B cell (primary cell): ENCODE measurements at regions not wholly inside any gene's neighbourhood (a gene's known extent, or its start where the extent isn't known, plus 50 kb on each side); places are given as distances from the start of the nearest gene placed in this dataset.

ENCODE experiments used
- ATAC-seq: fragments of 200-7000 bp; cut with Tn5 transposase; one replicate; pipeline ENCODE4 v1.10.0; 2021; ENCODE audit warnings: low read depth, mild to moderate bottlenecking, moderate number of reproducible peaks, moderate library complexity
- CTCF ChIA-PET: fragments of 350-600 bp; sonication (Branson Sonifier 250); formaldehyde crosslinking; loops from one replicate; lab custom pipeline; 2021; ENCODE audit warnings: antibody characterized with exemption, inconsistent platforms; lab: Charles Lee
- POLR2A ChIA-PET: fragments of 350-600 bp; sonication (Branson Sonifier 250); formaldehyde crosslinking; loops from one replicate; lab custom pipeline; 2021; ENCODE audit warnings: antibody characterized with exemption; lab: Charles Lee
- DNase-seq: peaks from one replicate; pipeline ENCODE4 v3.0.0; 2013
- H2AFZ ChIP-seq: 2 replicates; pipeline ENCODE4 v1.6.1; 2012; ENCODE audit warnings: mild to moderate bottlenecking, low read depth, low read length; ENCODE audit not compliant: insufficient read depth, poor library complexity, severe bottlenecking
- H3K27ac ChIP-seq, 2 donors: 1 replicate in 1 of 2; 2 replicates in 1 of 2; pipeline ENCODE4 v1.5.1; 2012 to 2013; ENCODE audit warnings: low read length in 2 of 2, mild to moderate bottlenecking in 2 of 2, moderate library complexity in 1 of 2
- H3K27me3 ChIP-seq, 4 experiments: fragments of 200-600 bp in 1 of 4; sonication (generic) in 1 of 4; replicated peaks in 1 of 4; 1 replicate in 2 of 4; 2 replicates in 2 of 4; pipeline versions ENCODE4 v1.6.1 to v1.7.0; 2013 to 2016; ENCODE audit warnings: low read length in 3 of 4, mild to moderate bottlenecking in 2 of 4, mixed read lengths in 1 of 4, moderate library complexity in 1 of 4; ENCODE audit not compliant: insufficient read depth in 4 of 4, control insufficient read depth in 3 of 4; ENCODE audit errors: control extremely low read depth in 1 of 4
- H3K36me3 ChIP-seq, 2 experiments: replicated peaks in 1 of 2; 1 replicate in 1 of 2; 2 replicates in 1 of 2; pipeline versions ENCODE4 v1.6.1 to v1.7.1; 2013; ENCODE audit warnings: low read length in 1 of 2; ENCODE audit not compliant: insufficient read depth in 2 of 2, control insufficient read depth in 1 of 2; ENCODE audit errors: control extremely low read depth in 1 of 2, extremely low read depth in 1 of 2
- H3K4me1 ChIP-seq, 2 donors: fragments of 200-600 bp in 1 of 2; sonication (generic) in 1 of 2; 1 replicate in 1 of 2; 2 replicates in 1 of 2; pipeline versions ENCODE4 v1.5.1 to v1.6.1; 2013 to 2017; ENCODE audit warnings: low read length in 2 of 2; ENCODE audit not compliant: control insufficient read depth in 2 of 2, insufficient read depth in 2 of 2
- H3K4me2 ChIP-seq: replicated peaks from 2 replicates; pipeline ENCODE3; 2012; ENCODE audit warnings: mild to moderate bottlenecking, low read depth, low read length; ENCODE audit not compliant: poor library complexity, severe bottlenecking
- H3K4me3 ChIP-seq, 5 experiments: fragments of 200-600 bp in 1 of 5; sonication (generic) in 1 of 5; 1 replicate in 3 of 5; 2 replicates in 2 of 5; pipeline versions ENCODE4 v1.5.1 to v1.7.0; 2011 to 2016; ENCODE audit warnings: low read length in 4 of 5, mild to moderate bottlenecking in 4 of 5, low read depth in 2 of 5, control low read depth in 1 of 5, moderate library complexity in 1 of 5; ENCODE audit not compliant: insufficient read depth in 1 of 5; ENCODE audit errors: control extremely low read depth in 1 of 5, extremely low read depth in 1 of 5
- H3K79me2 ChIP-seq: fragments of 200-600 bp; sonication (generic); one replicate; pipeline ENCODE4 v1.6.0; 2016; ENCODE audit warnings: low read length; ENCODE audit not compliant: control insufficient read depth, insufficient read depth
- H3K9ac ChIP-seq: fragments of 200-600 bp; sonication (generic); 2 replicates; pipeline ENCODE4 v1.6.1; 2017; ENCODE audit warnings: mild to moderate bottlenecking, low read length, moderate library complexity
- H3K9me3 ChIP-seq, 3 donors: one replicate each; pipeline versions ENCODE4 v1.6.1 to v1.7.1; 2013; ENCODE audit warnings: low read length in 2 of 3; ENCODE audit not compliant: control insufficient read depth in 2 of 3, insufficient read depth in 1 of 3; ENCODE audit errors: control extremely low read depth in 1 of 3
- H4K20me1 ChIP-seq: 2 replicates; pipeline ENCODE4 v1.6.0; 2012; ENCODE audit warnings: mild to moderate bottlenecking, low read length; ENCODE audit not compliant: insufficient read depth, control insufficient read depth, poor library complexity, severe bottlenecking
- H3K27ac Mint-ChIP-seq: one replicate; pipeline ENCODE4 v1.8.0; 2021; ENCODE audit warnings: mixed read lengths
- H3K27me3 Mint-ChIP-seq: one replicate; pipeline ENCODE4 v1.8.0; 2021; ENCODE audit warnings: mixed read lengths
- H3K4me1 Mint-ChIP-seq: one replicate; pipeline ENCODE4 v1.8.0; 2021; ENCODE audit warnings: mixed read lengths
- H3K4me3 Mint-ChIP-seq: one replicate; pipeline ENCODE4 v1.8.0; 2021; ENCODE audit warnings: mixed read lengths
- H3K9me3 Mint-ChIP-seq: one replicate; pipeline ENCODE4 v1.8.0; 2022; ENCODE audit warnings: mixed read lengths; ENCODE audit not compliant: insufficient read depth
- CTCF ChIP-seq: fragments of 200-600 bp; IDR thresholded peaks from one replicate; pipeline ENCODE4 v1.8.0; 2022; ENCODE audit warnings: antibody characterized with exemption, mild to moderate bottlenecking
- EZH2 ChIP-seq: IDR thresholded peaks from 2 replicates; pipeline ENCODE4 v1.6.1; 2012; ENCODE audit warnings: borderline replicate concordance, low read depth, mild to moderate bottlenecking, moderate library complexity, low read length; ENCODE audit not compliant: insufficient read depth, poor library complexity, severe bottlenecking
- WGBS: methylation state at CpG from one replicate; pipeline ENCODE4 v1.1.5; 2013; ENCODE audit warnings: missing lambda C conversion rate; ENCODE audit not compliant: insufficient coverage; 5-methylcytosine and 5-hydroxymethylcytosine counted together
- intact Hi-C: fragments of 100-400 bp; cut with micrococcal nuclease; formaldehyde crosslinking; loops from one replicate; pipeline ENCODE4 v1.10.0; 2022

GRCh38 chrX:125398959-125399440 lies 79.3 kb downstream of the TEX13C start:
- H3K27ac Mint-ChIP-seq: no peak overlapping the region
- no peaks in the 10 kb centered on the region for H3K27me3 ChIP-seq
- no peak overlapping the region for H2AFZ ChIP-seq
- ATAC-seq: no peak
- H3K36me3 ChIP-seq: no peaks in the 10 kb centered on the region
- no peaks in the 10 kb centered on the region for H3K79me2 ChIP-seq
- no peak overlapping the region for H3K27ac ChIP-seq
- H3K9me3 ChIP-seq: no peaks in the 10 kb centered on the region
- H3K4me2 ChIP-seq: no peak overlapping the region
- POLR2A ChIA-PET: no interaction called here
- WGBS: no CpG with 5 or more reads among the region's 1 CpG
- no peak overlapping the region for H3K4me3 ChIP-seq
- intact Hi-C loops: no loop called here
- no peak overlapping the region for H3K9ac ChIP-seq
- H3K27me3 Mint-ChIP-seq: no peaks in the 10 kb centered on the region
- no peak for DNase-seq
- CTCF ChIA-PET: no interaction called here
- no peaks in the 10 kb centered on the region for H3K4me1 ChIP-seq
- no peaks in the 10 kb centered on the region for H4K20me1 ChIP-seq
- TF ChIP-seq EZH2 (no peak), CTCF (no peak)
- no peak overlapping the region for H3K4me3 Mint-ChIP-seq
- no peaks in the 10 kb centered on the region for H3K9me3 Mint-ChIP-seq
- H3K4me1 Mint-ChIP-seq: no peaks in the 10 kb centered on the region

GRCh38 chrX:125402807-125403206 lies 83.1 kb downstream of the TEX13C start:
- no peaks in the 10 kb centered on the region for H3K9me3 ChIP-seq
- no peak overlapping the region for H3K9ac ChIP-seq
- no peak overlapping the region for H3K27ac Mint-ChIP-seq
- no peaks in the 10 kb centered on the region for H3K9me3 Mint-ChIP-seq
- no peak for DNase-seq
- no peak overlapping the region for H3K4me2 ChIP-seq
- POLR2A ChIA-PET: no interaction called here
- CTCF ChIA-PET: no interaction called here
- ATAC-seq: no peak
- no peak overlapping the region for H2AFZ ChIP-seq
- intact Hi-C loops: no loop called here
- no peak overlapping the region for H3K4me3 Mint-ChIP-seq
- H3K4me3 ChIP-seq: no peak overlapping the region
- H3K27me3 Mint-ChIP-seq: no peaks in the 10 kb centered on the region
- H3K27me3 ChIP-seq: no peaks in the 10 kb centered on the region
- H4K20me1 ChIP-seq: no peaks in the 10 kb centered on the region
- H3K27ac ChIP-seq: no peak overlapping the region
- no CpG with 5 or more reads among the region's 2 CpGs for WGBS
- no peaks in the 10 kb centered on the region for H3K36me3 ChIP-seq
- no peak for TF ChIP-seq CTCF
- no peak for TF ChIP-seq EZH2
- no peaks in the 10 kb centered on the region for H3K79me2 ChIP-seq
- H3K4me1 ChIP-seq: no peaks in the 10 kb centered on the region
- no peaks in the 10 kb centered on the region for H3K4me1 Mint-ChIP-seq
